ENCODE measurements at regions not wholly inside any gene's neighbourhood (a gene's known extent, or its start where the extent isn't known, plus 50 kb on each side); places are given as distances from the start of the nearest gene placed in this dataset.
"Not testable (repeated sequence)": the region's sequence is repeated elsewhere in the genome, so short reads cannot be mapped to it uniquely, and the experiment has no call there.

DNA sequence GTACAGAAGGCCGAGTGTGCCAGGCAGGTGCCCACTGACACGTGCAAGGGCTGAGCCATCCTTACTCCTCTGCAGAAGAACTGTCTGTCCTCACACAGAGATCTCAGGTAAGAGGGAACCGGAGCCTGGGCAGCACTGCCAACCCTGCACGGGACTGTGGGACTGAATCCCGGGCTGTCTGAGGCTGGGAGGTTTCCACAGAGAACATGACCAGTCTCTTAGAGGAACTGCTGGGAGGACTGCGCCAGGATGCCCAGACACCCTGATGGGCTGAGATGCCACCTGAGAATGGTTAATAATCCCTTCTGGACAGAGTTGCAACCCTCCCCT lies 302.9 kb upstream of the SFSWAP start:
- DNase-seq (ENCODE audit: low read depth in 2 of 2, low spot score in 1 of 2) = no peak

DNA sequence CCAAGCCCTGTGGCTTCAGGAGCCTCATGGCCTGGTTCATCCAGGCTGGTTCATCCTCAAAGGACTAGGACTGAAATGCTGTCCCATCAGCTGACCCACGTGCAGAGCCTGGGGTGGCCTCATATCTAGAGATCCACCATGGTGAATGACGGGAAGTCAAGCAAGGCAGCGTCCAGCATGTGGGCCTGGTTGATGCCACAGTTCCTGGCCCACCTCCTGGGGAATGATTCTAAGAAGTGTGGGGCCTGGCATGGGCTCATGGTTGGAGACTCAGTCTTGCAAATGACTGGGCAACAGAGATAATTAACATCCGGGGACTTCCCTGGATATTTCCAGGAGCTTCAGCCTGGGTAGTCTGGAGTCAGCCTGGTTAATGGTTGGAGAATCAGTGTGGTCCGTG lies 302.4 kb upstream of the SFSWAP start:
- no peak for DNase-seq (ENCODE audit: low read depth in 2 of 2, low spot score in 1 of 2)

DNA sequence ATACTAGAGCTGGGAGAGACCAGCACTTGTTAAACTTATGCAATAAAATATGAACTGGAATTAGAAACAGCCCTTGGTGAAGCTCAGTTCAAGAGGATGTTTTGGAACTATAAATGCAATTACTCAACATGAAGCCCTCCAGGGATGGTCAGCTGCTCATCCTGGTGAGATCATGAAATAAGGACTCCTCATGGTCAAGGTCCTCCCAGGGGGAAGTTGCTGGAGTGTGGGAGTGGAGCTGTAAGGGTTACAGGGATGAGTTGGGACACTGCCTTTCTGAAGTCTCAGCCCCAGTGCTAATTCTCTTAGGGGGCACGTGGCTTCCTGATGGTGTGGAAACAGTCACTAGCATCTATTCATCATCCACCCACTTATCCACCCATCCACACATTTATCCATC lies 301.7 kb upstream of the SFSWAP start:
- DNase-seq (ENCODE audit: low read depth in 2 of 2, low spot score in 1 of 2) = no peak

DNA sequence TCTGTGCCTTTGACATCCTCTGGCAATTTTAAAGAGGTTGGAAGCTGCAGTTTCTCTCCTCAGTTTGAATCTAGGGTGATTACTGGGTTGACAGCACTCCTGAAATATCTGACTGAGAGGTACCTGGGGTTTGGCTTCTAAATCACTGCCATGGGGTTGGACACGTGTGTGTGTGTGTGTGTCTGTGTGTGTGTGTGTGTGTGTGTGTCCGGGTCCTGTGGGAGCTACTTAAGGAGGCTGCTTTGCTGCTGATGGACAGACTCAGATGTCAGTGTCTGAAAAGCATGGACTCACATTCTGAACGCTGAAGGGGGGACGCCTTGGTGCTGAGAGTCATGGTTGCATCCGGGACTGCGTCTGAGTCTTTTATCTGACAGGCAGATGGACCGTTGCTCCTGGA lies 299.1 kb upstream of the SFSWAP start:
- DNase-seq (ENCODE audit: low read depth in 2 of 2, low spot score in 1 of 2) = not testable (repeated sequence)

DNA sequence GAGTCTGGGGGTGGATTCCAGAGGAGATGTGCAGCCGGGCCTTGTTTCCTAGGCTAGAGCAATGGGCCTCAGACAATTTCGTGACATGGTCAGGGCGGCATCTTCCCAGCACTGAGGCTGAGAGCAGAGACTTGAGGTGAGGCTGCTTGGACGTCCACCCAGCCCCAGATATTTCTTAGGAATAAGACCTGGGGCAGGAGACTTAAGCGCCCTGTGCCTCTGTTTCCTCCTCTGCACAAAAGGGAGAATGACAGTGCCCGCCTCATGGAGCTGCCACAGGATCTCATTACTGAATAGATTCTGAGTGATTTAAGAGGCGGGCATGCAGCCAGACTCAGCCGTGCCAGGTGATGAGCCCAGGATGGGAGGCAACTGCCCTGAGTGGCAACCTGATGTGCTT lies 297.9 kb upstream of the SFSWAP start:
- DNase-seq (ENCODE audit: low read depth in 2 of 2, low spot score in 1 of 2) = no peak

DNA sequence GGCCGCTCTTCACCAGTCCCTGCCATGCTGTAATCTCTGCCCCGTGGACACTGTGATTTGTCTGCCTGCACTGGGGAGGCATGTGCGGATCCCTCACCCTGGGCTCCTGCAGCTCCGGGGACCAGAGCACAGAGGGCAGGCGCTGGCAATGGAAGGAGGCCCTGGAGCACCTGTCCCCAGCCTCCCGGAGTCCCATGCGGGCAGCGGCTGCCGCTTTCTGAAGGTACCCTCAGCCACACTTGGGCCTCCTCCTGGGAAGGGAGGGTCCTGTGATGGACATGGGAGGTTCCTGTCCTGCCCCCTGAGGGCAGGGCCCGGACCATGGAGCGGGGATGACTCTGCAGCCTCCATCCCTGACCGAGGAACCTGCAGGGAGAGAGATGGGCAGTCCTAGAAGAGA lies 297.4 kb upstream of the SFSWAP start:
- no peak for DNase-seq (ENCODE audit: low read depth in 2 of 2, low spot score in 1 of 2)

DNA sequence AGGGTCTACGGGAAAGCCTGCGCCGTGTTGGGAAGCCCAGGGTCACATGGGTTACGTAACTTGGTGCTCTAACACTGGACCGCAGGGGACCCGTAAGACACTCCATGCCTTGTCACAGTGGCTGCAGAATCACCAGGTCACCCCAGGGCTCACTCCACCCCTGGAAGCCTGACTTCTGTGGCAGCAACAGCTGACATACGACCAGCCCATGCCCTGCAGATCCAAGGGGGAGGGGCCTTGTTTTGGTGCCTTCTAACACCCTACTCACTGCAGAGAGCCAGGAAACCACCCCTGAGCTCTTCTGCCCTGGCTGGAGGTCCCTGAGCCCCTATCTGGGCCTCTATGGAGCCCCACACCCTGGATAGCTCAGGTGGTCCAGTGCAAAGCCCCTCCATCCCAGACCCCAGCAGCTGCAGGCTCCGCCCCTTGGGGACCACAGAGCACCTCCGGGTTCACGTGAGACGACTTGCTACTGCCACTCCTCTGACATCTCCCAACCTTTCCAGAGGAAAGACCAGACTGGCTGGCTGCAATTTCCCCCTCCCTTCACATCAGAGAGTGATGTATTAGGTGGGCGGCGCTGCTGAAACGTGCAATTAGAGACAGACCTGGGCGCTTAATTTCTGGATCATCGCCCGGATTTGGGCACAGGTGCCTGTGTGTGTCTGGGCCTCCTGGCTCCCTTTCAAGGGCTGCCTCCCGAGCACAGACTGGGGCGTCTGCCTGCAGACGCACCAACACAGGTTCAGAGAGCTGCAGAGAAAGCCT lies 296.6 kb upstream of the SFSWAP start:
- DNase-seq (ENCODE audit: low read depth in 2 of 2, low spot score in 1 of 2) = not testable (repeated sequence)

DNA sequence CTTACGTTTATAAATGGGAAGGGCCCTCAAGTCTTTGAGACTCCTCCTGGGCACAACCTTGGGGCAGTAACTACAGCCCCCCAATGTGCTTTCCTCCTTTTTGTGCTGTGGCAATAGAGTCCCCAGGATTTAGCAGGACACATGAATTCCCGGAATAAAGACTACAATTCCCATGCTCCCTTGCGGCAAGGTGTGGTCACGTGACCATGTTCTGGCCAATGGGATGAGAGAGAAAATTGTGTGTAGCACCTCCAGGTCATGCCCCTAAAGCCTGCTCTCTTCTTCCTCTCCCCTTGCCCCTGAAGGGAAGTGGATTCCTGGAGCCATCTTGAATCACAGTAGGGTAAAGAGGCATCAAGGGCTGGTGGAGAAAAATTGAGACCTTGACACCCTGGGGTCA lies 295.1 kb upstream of the SFSWAP start:
- DNase-seq (ENCODE audit: low read depth in 2 of 2, low spot score in 1 of 2) = no peak

DNA sequence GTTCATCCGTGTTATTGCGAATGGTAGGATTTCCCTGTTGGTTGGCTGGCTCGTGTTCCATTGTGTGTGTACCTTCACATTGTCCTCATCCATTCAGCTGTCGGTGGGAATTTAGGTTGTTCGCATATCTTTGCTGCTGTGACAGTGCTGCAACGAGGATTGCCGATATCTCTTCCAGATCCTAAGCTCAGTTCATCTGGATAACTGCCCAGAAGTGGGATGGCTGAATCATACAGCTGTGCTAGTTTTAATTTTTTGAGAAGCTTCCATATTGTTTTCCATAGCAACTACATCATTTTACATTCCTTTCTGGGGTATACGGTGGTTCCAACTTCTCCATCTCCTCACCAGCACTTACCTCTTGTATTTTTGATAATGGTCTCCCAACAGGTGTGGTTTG lies 292.8 kb upstream of the SFSWAP start:
- DNase-seq (ENCODE audit: low read depth in 2 of 2, low spot score in 1 of 2) = no peak

DNA sequence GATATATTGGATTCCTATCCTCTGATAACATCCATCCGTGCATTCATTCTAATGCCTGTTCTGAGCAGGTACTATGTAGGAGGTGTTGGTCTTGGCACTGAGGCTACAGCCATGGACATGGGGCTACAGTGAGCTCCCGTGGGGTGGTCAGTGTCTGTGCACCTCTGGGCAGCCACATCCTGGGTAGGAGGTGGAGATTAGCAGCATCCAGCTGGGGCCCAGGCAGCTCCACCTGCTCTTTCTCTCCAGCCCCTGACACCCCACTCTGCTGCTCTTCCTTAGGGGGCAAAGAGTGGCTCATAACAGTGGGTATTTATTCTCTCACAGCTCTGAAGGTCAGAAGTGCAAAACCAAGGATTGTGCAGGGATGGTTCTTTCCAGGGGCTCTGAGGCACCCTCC lies 292.0 kb upstream of the SFSWAP start:
- DNase-seq (ENCODE audit: low read depth in 2 of 2, low spot score in 1 of 2) = no peak

DNA sequence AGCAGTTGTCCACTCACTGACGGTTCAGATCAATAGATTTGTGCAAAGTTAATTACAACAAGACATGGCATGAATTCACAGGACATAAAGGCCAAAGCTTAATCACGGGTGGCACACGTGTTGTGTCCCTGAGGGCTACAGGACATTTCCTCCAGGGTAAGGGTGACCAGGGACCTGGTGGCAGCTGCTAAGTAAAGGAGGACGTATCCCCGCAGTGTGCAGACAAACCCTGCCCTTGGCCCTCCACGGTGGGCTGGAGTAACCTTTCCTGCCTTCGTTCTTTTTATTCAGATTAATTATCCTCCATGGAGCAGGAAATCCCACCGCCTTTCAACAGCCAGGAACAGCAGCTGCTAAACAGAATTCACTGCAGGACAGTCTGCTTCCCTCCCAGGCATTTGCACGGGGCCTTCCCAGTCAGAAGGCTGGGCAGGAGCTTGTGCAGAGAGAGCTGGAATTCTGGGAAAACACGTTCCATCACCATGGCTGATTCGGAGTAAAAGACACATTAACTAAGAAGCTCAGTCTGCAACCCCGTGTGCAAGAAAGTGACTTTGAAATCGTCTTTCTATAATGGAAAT lies 289.9 kb upstream of the SFSWAP start:
- DNase-seq (ENCODE audit: low read depth in 2 of 2, low spot score in 1 of 2) = no peak

DNA sequence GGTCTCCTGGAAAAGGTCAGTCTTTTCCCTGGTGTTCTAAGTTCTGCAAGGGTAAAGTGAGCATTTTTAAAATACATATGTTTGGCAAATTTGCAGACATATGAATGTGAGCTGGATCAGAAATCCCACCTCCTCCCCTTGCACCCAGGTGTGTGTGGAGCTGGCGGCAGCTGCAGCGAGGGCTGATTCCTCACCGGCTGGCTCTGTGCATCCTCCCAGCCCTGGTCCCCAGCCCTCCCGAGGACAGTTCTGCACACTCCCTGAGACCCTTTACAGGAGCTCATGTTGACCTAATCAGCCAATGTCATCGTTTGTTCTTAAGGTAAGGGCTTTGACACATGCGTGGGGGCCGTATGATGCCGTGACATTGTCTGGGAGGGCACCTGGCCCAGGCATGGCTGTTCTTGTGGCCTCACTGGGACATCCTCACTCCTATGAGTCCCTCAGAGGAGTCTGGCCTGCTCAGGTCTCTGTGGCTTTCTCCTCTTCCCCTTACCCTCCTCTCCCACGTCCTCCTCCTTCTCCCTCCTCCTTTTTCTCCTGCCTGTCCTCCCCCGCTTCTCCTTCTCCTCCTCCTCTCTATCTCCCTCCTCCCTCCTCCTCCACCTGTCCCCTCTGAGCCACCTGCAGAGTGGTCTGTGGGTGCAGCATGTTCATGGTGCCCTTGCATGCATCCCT lies 289.2 kb upstream of the SFSWAP start:
- DNase-seq (ENCODE audit: low read depth in 2 of 2, low spot score in 1 of 2) = no peak

DNA sequence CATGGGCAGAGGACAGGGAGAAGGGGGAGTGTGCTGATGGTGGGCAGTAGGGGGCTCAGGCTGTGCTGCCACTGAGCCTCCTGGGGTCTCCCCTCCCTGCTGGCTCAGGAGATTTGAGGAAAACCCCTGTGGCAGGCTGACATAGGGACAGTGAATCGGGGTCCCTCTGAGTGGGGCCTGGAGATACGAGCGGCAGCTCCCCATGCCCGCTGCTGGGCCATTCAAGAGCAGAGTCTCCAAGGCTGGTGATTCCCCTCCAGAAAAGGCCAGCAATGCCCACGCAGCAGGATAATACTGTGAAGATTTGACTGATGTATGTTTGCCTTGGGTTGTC lies 288.7 kb upstream of the SFSWAP start:
- DNase-seq (ENCODE audit: low read depth in 2 of 2, low spot score in 1 of 2) = no peak

DNA sequence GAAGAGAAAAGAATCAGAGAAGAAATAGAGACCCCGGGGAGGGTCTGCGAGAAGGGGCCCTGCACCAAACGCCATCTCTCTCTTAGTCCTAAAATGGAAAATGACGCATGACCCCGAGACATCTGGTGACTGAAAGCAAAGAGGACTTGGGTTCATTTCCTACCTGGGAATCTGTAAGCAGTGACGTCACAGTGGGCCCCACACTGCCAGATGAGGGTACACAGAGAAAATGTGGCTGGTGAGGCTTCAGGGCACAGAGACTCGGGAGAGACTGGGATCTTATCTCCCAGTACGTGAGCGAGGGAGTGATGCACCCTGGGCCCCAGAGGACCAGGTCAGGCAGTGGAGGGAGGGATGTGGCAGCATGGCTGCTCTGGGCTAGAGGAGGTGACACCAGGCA lies 288.1 kb upstream of the SFSWAP start:
- DNase-seq (ENCODE audit: low read depth in 2 of 2, low spot score in 1 of 2) = no peak

DNA sequence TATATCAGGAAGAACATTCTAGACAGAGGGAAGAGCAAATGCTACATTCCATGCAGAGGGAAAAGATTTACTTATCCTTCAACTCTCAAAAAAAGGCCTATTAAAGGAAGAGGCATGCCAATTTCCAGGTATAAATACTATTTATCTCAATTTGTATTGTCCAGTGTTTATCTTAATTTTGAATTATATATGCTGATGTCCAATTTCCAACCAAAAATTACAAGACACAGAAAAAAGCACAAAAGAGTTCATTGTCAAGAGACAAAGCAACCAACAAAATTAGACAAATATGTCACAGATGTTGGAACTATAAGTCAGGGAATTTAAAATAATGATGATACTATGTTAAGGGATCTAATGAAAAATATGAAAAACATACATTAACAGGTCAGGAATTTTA lies 286.6 kb upstream of the SFSWAP start:
- no peak for DNase-seq (ENCODE audit: low read depth in 2 of 2, low spot score in 1 of 2)

DNA sequence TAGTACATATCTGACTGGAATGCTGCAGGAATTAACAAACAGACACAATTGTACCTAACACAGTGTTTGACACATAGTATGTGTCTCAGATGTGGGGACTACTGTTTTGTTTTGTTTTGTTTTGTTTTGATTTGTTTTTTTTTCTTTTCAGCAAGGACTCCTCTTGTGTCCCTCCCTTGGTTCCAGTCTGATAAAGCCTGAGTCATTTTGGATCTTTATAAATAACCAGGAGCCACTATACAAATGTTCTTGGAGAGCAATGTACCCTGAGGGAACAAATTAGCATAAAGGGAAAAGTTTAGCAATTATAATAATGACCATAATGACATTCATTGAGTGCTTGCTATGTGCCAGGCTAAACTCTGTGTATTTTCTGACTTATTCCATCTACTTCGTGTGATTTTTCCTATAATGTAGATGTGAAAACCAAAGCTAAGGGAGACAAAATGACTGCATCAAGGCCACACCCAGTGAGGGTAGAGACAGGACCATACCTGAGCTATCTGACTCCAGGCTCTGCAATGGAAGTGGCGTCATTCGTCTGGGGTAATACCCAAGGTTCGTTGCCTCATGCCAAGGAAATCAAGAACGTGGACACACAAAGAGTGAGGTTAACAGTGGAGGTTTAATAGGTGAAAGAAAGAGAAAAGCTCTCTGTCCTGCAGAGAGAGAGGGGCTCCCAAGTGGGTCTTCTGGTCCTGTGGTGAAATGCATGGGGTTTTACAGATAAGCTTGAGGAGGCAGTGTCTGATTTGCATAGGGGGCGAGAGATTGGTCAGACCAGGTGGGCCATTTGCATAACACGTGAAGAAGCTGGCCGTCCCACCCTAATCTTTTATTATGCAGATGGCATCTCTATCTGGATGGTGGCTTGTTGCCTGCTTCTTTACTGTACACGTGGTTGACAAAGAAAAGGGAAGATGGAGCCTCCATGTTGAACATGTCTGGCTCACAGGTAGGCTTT lies 285.5 kb upstream of the SFSWAP start:
- no peak for DNase-seq (ENCODE audit: low read depth in 2 of 2, low spot score in 1 of 2)

DNA sequence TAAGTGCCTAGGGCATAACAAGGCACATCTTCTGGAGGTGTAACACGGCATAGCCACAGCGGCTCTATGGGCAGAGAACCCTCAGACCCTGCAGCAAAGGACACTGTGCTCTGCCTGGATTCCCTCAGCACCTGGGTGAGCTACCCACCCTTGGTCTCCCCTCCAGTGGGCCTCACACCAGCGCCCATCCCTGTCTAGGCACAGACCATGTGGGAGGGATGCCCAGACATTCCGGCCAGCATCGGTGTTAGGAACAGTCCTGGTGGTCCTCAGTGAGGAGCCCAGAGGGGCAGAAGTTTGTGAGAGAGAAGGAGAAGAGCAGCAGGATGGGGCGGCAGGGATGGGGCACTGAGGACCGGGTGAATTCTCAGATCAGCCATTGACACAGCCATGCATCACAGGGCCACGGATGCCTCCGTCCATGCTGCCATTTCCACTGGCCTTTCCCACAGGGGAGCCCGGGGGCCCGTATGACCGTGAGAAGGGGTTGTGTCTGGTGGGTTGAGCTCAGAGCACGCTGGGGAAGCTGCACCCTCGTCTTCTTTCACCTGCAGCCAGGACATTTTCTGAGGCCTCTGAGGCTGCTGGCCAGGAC lies 282.7 kb upstream of the SFSWAP start:
- DNase-seq (ENCODE audit: low read depth in 2 of 2, low spot score in 1 of 2) = no peak

DNA sequence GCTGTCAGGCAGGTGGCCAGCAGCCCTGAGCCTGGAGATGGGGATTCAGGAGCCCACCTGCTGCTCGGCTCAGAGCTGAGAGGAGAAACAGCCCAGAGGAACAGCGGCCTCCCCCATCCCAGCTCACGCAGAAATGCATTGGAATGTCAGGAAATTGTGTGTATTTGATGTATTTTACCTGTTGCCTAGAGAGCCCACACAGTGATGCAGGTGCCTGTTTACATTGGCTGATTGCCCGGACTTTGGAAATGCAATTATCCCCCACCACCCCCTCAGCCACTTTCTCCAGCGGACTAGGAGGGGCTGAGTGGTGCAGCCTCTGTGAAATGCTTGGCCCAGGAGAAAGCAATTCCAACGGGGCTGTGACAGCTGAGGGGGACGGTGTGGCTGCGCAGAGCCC lies 281.7 kb upstream of the SFSWAP start:
- not testable (repeated sequence) for DNase-seq (ENCODE audit: low read depth in 2 of 2, low spot score in 1 of 2)

DNA sequence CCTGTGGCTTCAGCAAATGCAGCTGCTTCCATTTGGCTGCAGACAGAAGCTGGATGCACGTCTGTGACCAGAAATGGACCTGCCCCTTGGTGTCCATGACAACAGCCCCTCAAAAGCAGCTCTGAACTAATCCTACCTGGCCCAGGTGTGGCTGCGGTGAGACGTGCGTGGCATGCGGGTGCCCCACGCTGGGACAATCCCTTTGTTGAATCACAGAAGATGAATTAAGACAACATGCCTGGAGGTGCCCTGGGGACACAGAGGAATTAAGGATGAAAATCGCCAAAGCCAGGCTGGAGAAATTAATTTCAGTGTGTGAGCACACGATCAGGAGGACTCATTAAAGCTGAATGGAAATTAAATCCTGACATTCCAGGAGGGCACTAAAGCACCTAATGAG lies 281.2 kb upstream of the SFSWAP start:
- DNase-seq (ENCODE audit: low read depth in 2 of 2, low spot score in 1 of 2) = not testable (repeated sequence)

DNA sequence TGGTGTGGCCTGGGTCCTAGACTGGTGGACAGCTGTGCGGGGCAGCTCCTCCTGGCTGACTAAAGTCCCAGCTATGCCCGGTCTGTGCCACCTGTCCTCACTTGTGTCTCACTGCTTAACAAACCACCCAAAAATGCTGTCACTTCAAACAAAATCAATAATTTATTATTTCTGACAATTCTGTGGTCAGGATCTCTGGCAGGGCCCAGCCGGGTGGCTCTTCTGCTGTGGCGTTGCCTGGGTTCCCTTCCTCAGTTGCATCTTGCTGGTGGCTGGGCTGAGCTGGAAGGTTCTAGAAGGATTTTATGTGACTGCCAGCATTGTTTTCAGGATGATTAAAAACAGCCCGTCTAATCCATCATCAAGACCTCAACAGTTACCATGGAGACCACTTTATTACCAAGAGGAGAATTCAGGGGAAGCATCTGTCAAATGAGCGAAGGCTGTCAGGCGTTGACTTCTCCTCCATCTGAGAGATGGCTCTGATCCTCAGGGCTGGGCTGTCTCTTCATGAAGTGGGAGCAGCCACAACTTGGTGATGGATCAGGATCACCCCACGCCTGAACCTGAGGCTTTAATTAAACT lies 280.6 kb upstream of the SFSWAP start:
- no peak for DNase-seq (ENCODE audit: low read depth in 2 of 2, low spot score in 1 of 2)

DNA sequence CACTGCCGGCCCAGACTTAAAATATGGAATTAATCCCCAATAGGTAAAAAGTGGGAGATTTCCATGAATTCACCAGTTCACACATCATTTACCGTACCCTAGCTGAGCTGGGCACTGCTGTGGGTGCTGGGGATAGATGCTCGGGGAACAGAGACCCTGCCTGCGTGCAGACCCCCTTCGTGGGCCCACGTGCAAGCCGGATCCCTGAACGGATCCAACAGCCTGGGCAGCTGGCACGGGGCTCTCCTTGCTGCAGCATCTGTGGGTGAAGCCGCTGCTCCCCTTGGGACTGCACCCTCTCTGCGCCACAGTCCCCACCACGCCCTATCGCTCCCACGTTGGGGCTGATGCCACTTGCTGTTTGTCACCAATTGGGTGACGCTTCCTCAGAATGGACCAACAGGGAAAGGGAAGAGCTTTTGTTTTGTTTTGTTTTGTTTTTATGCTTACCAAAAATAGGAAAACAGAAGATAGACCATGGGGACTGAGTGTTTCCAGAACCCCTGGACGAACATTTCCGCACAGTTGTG lies 279.7 kb upstream of the SFSWAP start:
- DNase-seq (ENCODE audit: low read depth in 2 of 2, low spot score in 1 of 2) = not testable (repeated sequence)
